Stimulated activated naive CD8-positive, alpha-beta T cell treated with anti-CD3 and anti-CD28 coated beads, Interleukin-15, Interleukin-2, amounts not matched to agents 100 ng/mL and 50 ng/mL, for 24 hours (primary cell): ENCODE measurements at regions not wholly inside any gene's neighbourhood (a gene's known extent, or its start where the extent isn't known, plus 50 kb on each side); places are given as distances from the start of the nearest gene placed in this dataset.

Experiments used
- H3K27ac Mint-ChIP-seq: one replicate; pipeline ENCODE4 v1.8.0; 2021; ENCODE audit warnings: mild to moderate bottlenecking, mixed read lengths
- H3K27me3 Mint-ChIP-seq: one replicate; pipeline ENCODE4 v1.8.0; 2021; ENCODE audit warnings: mixed read lengths
- H3K36me3 Mint-ChIP-seq: one replicate; pipeline ENCODE4 v1.8.0; 2021; ENCODE audit warnings: low read depth, mixed read lengths
- H3K4me1 Mint-ChIP-seq: one replicate; pipeline ENCODE4 v1.8.0; 2021; ENCODE audit warnings: low read depth, mixed read lengths
- H3K4me3 Mint-ChIP-seq: one replicate; pipeline ENCODE4 v1.8.0; 2021; ENCODE audit warnings: mild to moderate bottlenecking, mixed read lengths
- H3K9me3 Mint-ChIP-seq: one replicate; pipeline ENCODE4 v1.8.0; 2021; ENCODE audit warnings: mixed read lengths

- Mint-ChIP-seq H3K36me3 (no peaks in the 10 kb centered on the region), H3K27ac (no peak overlapping the region), H3K4me1 (no peaks in the 10 kb centered on the region), H3K4me3 (no peak overlapping the region), H3K27me3 (no peaks in the 10 kb centered on the region), H3K9me3 (peaks cover 4% of the 10 kb centered on the region)
Observed at GRCh38 chr7:46955531-46955930, 626.4 kb downstream of the TNS3 start.

GRCh38 chr7:46954181-46954580 is 627.7 kb downstream of the TNS3 start:
- H3K4me3 Mint-ChIP-seq, result no peak overlapping the region
- no peaks in the 10 kb centered on the region for H3K27me3 Mint-ChIP-seq
- no peaks in the 10 kb centered on the region for H3K4me1 Mint-ChIP-seq

GRCh38 chr7:46953008-46953407 is 628.9 kb downstream of the TNS3 start:
- Mint-ChIP-seq H3K27me3 (no peaks in the 10 kb centered on the region), H3K27ac (no peak overlapping the region), H3K36me3 (no peaks in the 10 kb centered on the region), H3K4me1 (no peaks in the 10 kb centered on the region), H3K9me3 (peaks cover 1% of the 10 kb centered on the region), H3K4me3 (no peak overlapping the region)

More at GRCh38 chr7:46954181-46954580, 627.7 kb downstream of the TNS3 start:
- Mint-ChIP-seq H3K9me3 (peaks cover 4% of the 10 kb centered on the region), H3K27ac (no peak overlapping the region), H3K36me3 (no peaks in the 10 kb centered on the region)

DNA sequence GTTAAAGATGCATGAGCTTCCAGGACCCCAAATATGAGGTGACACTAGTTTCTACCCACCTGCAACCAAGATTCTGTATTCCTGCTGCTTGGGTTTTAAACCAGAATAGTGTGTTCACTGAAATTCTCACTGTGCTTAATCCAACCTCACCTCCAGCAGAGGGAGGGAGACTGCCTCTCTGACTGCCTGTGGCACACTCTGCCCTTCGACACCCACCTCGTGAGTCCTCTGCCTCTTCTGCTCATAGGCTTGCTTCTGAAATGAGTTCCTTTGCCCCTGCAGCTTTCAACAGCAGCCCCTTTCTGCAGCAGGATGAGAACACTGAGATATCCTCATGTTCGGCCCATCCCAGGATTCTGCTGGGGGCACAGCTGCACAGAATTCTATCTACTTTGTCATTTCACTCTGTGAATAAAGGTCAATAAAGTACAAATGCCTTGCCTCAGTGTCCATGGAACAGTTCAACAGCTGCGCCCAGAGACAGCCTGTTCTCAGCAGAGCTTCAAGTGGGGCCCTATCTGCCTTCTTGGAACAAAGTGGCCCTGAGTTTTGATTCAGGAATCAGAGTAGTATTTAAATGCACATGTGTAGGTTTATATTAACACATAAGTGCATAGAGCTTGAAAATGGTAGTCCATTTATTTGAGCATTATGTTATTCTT is 632.5 kb downstream of the TNS3 start:
- Mint-ChIP-seq H3K27ac (no peak overlapping the region), H3K36me3 (no peaks in the 10 kb centered on the region), H3K9me3 (no peaks in the 10 kb centered on the region), H3K4me1 (no peaks in the 10 kb centered on the region), H3K4me3 (no peak overlapping the region), H3K27me3 (no peaks in the 10 kb centered on the region)

DNA sequence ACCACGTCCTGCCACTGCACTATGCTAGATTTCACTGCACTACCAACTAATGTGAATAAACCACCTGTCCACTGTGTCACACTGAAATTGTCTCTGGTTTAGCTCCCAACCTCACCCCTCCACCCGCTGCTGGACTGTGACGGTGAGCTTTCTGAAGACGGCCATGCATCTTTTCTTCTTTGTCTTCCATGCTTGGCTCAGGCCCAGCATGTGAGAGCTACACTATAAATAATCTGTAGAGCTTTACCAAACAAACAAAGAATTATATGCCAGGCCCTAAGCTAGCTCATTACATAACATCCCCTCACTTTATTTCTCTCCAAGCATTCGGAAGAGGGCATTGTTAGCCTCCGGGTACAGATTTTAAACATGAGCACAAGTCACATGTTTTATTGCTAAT is 633.2 kb downstream of the TNS3 start:
- Mint-ChIP-seq H3K27ac (no peak overlapping the region), H3K9me3 (no peaks in the 10 kb centered on the region), H3K4me1 (no peaks in the 10 kb centered on the region), H3K4me3 (no peak overlapping the region), H3K36me3 (no peaks in the 10 kb centered on the region), H3K27me3 (no peaks in the 10 kb centered on the region)

DNA sequence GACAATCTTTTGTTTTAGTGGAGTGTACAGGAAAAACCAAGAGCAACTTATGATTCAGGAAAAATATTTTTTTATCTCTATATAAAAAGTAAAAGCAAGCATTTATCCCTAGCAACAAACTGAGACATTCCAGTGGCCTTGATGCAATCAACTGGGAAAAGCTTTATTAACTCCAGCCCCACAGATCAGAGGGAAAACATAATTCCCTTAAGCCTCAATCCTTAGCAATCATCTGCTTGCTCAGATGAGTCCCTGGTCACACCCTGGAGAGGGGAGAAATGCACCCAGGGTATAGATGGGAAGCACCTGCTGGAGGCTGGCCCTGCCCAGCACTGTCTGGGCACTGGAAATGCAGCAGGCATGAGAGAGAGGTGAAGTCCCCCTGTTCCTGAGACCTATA is 636.6 kb downstream of the TNS3 start:
- no peak overlapping the region for H3K4me3 Mint-ChIP-seq
- H3K36me3 Mint-ChIP-seq, result no peaks in the 10 kb centered on the region
- no peak overlapping the region for H3K27ac Mint-ChIP-seq
- H3K9me3 Mint-ChIP-seq, result no peaks in the 10 kb centered on the region
- no peaks in the 10 kb centered on the region for H3K4me1 Mint-ChIP-seq
- no peaks in the 10 kb centered on the region for H3K27me3 Mint-ChIP-seq

- no peaks in the 10 kb centered on the region for H3K36me3 Mint-ChIP-seq
- no peak overlapping the region for H3K27ac Mint-ChIP-seq
- H3K4me1 Mint-ChIP-seq, result no peaks in the 10 kb centered on the region
- no peaks in the 10 kb centered on the region for H3K9me3 Mint-ChIP-seq
- no peak overlapping the region for H3K4me3 Mint-ChIP-seq
- no peaks in the 10 kb centered on the region for H3K27me3 Mint-ChIP-seq
Observed at GRCh38 chr7:46943996-46944395, 637.9 kb downstream of the TNS3 start.

GRCh38 chr7:46942574-46942973 is 639.3 kb downstream of the TNS3 start:
- Mint-ChIP-seq H3K27ac (no peak overlapping the region), H3K27me3 (no peaks in the 10 kb centered on the region), H3K4me1 (no peaks in the 10 kb centered on the region), H3K4me3 (no peak overlapping the region), H3K9me3 (peaks cover 6% of the 10 kb centered on the region), H3K36me3 (no peaks in the 10 kb centered on the region)

GRCh38 chr7:46940178-46940577 is 641.7 kb downstream of the TNS3 start:
- Mint-ChIP-seq H3K27me3 (peaks cover 3% of the 10 kb centered on the region), H3K27ac (no peak overlapping the region), H3K9me3 (peaks cover 19% of the 10 kb centered on the region), H3K4me3 (no peak overlapping the region), H3K4me1 (no peaks in the 10 kb centered on the region), H3K36me3 (no peaks in the 10 kb centered on the region)

DNA sequence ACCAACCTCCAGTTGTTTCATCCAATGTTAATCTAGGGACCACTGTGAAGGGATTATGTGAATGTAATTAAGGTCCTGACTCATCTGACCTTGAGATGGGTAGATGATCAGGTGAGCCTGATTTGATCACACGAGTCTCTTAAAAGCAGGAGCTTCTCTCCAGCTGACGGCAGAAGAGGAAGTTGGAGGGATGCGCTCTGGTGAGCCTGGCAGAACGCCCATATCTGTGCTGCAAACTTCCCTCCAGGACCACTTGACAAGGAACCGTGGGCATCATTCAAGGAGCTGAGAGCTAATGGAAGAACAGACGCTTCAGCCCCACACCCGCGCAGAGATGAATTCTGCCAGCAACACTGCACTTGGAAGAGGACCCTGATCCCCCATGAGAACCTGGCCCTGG is 642.4 kb downstream of the TNS3 start:
- H3K36me3 Mint-ChIP-seq, result no peaks in the 10 kb centered on the region
- no peaks in the 10 kb centered on the region for H3K4me1 Mint-ChIP-seq
- peaks cover 19% of the 10 kb centered on the region for H3K9me3 Mint-ChIP-seq
- H3K4me3 Mint-ChIP-seq, result no peak overlapping the region
- H3K27me3 Mint-ChIP-seq, result peaks cover 3% of the 10 kb centered on the region
- no peak overlapping the region for H3K27ac Mint-ChIP-seq

DNA sequence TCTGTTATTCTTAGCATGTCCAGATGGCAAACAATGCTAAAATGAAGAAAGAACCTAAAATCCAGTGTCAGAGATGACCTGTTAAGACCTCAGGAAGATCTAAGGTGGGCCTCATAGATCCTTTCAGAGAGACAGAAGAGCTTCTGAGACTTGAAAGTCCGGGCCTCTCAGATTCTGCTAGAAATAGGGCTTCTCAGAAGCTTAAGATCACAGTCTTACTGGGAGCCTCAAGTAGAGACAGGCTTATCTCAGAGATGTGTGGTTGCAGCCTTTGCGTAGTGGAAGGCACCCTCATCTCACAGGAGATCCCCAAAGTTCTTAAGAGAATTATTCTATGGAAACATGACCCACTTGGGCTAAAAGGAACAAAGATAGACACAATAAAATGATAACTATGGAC is 642.8 kb downstream of the TNS3 start:
- H3K9me3 Mint-ChIP-seq, result peaks cover 19% of the 10 kb centered on the region
- no peaks in the 10 kb centered on the region for H3K4me1 Mint-ChIP-seq
- no peak overlapping the region for H3K27ac Mint-ChIP-seq
- H3K36me3 Mint-ChIP-seq, result no peaks in the 10 kb centered on the region
- no peak overlapping the region for H3K4me3 Mint-ChIP-seq
- H3K27me3 Mint-ChIP-seq, result peaks cover 3% of the 10 kb centered on the region

DNA sequence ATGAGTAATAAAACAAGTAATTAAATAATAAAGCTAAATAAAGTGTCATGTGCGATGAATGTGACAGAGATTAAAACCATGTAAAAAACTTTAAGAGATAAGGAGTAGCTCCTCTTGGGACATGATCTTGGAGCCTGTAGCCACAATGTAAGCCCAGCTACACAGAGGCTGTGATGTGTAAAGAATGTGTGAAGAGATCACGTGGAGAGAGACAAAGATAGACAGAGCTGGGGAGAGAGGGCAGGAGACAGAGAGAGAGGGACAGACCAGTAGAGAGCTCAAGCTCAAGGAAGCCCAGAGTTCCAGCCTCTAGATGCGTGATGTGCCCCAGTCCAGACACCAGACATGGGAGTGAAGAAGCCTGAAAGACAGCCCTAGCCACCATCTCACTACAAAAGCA is 644.1 kb downstream of the TNS3 start:
- H3K4me1 Mint-ChIP-seq, result no peaks in the 10 kb centered on the region
- peaks cover 19% of the 10 kb centered on the region for H3K9me3 Mint-ChIP-seq
- H3K36me3 Mint-ChIP-seq, result no peaks in the 10 kb centered on the region
- peaks cover 3% of the 10 kb centered on the region for H3K27me3 Mint-ChIP-seq
- no peak overlapping the region for H3K4me3 Mint-ChIP-seq
- peak overlapping the region; percentile 24 for H3K27ac Mint-ChIP-seq

GRCh38 chr7:46934198-46934825 is 647.6 kb downstream of the TNS3 start:
- peaks cover 22% of the 10 kb centered on the region for H3K9me3 Mint-ChIP-seq
- H3K4me3 Mint-ChIP-seq, result no peak overlapping the region
- H3K36me3 Mint-ChIP-seq, result no peaks in the 10 kb centered on the region
- no peaks in the 10 kb centered on the region for H3K4me1 Mint-ChIP-seq
- no peak overlapping the region for H3K27ac Mint-ChIP-seq
- peaks cover 3% of the 10 kb centered on the region for H3K27me3 Mint-ChIP-seq

DNA sequence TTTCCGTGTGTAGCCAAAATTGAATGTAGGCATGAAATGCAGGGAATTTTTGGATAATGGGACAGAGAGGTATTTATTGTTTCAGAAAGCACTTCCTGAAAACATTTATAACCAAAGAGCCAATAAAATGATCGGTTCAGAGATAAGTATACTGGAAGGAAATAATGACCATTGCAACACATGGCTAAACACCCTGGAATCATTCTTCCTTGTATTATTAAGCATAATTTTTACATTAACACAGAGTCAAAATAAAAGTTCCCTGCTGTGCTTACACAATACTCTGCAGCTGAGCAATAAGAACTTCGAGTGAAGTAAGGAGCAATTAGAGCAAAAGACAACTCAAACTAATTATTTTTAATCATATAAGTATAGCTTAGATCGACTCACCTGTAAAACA is 648.3 kb downstream of the TNS3 start:
- Mint-ChIP-seq H3K27ac (no peak overlapping the region), H3K36me3 (no peaks in the 10 kb centered on the region), H3K4me1 (no peaks in the 10 kb centered on the region), H3K9me3 (peaks cover 22% of the 10 kb centered on the region), H3K27me3 (peaks cover 3% of the 10 kb centered on the region), H3K4me3 (no peak overlapping the region)

GRCh38 chr7:46932676-46933424 is 649.1 kb downstream of the TNS3 start:
- Mint-ChIP-seq H3K9me3 (peaks cover 18% of the 10 kb centered on the region), H3K27me3 (peaks cover 3% of the 10 kb centered on the region)

More at GRCh38 chr7:46932676-46933424, 649.1 kb downstream of the TNS3 start:
- no peaks in the 10 kb centered on the region for H3K36me3 Mint-ChIP-seq
- no peak overlapping the region for H3K4me3 Mint-ChIP-seq
- no peak overlapping the region for H3K27ac Mint-ChIP-seq
- no peaks in the 10 kb centered on the region for H3K4me1 Mint-ChIP-seq
